ENCODE measurements at regions not wholly inside any gene's neighbourhood (a gene's known extent, or its start where the extent isn't known, plus 50 kb on each side); places are given as distances from the start of the nearest gene placed in this dataset.

DNA sequence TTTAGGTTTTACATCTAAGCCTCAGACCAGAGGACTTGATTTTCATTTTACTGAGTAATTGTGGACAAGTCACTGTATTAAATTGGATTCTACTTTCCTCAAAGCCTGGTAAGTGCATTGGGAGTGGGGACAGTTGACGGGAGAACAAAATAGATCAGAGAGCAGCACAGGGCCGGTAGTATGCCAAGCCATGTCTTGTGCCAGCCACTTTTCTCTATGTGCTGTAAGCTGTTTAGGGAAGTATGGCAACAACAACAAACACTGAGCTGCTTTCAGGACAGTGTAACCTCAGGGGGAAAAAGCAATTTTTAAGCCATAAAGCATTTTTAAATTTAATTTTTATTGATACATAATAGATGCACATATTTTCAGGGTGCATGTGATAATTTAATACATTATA lies 365.9 kb upstream of the IGFBP3 start:
- TF ChIP-seq, protein P1, sequence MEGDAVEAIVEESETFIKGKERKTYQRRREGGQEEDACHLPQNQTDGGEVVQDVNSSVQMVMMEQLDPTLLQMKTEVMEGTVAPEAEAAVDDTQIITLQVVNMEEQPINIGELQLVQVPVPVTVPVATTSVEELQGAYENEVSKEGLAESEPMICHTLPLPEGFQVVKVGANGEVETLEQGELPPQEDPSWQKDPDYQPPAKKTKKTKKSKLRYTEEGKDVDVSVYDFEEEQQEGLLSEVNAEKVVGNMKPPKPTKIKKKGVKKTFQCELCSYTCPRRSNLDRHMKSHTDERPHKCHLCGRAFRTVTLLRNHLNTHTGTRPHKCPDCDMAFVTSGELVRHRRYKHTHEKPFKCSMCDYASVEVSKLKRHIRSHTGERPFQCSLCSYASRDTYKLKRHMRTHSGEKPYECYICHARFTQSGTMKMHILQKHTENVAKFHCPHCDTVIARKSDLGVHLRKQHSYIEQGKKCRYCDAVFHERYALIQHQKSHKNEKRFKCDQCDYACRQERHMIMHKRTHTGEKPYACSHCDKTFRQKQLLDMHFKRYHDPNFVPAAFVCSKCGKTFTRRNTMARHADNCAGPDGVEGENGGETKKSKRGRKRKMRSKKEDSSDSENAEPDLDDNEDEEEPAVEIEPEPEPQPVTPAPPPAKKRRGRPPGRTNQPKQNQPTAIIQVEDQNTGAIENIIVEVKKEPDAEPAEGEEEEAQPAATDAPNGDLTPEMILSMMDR (IDR thresholded peaks at IDR 0.05), result no peak
- no peak for TF ChIP-seq EZH2 (IDR thresholded peaks at IDR 0.05; ENCODE audit: borderline replicate concordance, insufficient read depth, low read depth, low read length, poor library complexity, severe bottlenecking)
